ENCODE measurements at regions not wholly inside any gene's neighbourhood (a gene's known extent, or its start where the extent isn't known, plus 50 kb on each side); places are given as distances from the start of the nearest gene placed in this dataset.

DNA sequence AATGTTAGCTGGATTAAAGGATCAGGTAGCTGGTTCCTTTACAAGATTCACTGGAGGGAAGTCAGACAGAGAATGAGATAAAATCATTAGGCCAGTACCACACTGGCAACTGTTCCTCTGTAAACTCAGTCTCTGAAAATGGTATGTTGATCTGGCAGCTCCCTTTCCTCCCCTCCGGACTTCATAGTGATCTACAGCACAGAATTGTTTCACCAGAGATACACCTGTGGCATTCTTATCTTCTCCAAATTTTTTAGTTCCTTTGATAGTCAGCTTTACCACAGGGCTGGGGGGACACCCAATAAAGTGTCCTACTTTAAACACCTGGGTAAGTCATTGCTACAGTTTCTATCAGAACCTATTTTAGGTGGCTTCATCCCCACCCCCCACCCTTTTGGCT, 304.3 kb upstream of the KCNH8 start:
- Histone ChIP-seq H3K14ac (replicated peaks; ENCODE audit: low read depth, low read length) (no peak overlapping the region), H3K18ac (ENCODE audit: low read depth, low read length) (no peak overlapping the region), H3K27me3 (ENCODE audit: control insufficient read depth, insufficient read depth, low read length) (no peaks in the 10 kb centered on the region), H4K91ac (ENCODE audit: insufficient read depth, low read depth, low read length) (no peak overlapping the region), H4K8ac (ENCODE audit: low read depth in 2 of 2, low read length in 2 of 2) (no peak overlapping the region), H3K9me3 (ENCODE audit: control insufficient read depth, insufficient read depth, low read length) (peaks cover 4% of the 10 kb centered on the region; the same call in 1 of the 2 replicates), H3K4me1 (ENCODE audit: control insufficient read depth, insufficient read depth, low read length) (no peaks in the 10 kb centered on the region), H2BK5ac (ENCODE audit: low read depth, low read length, poor library complexity, severe bottlenecking) (no peak overlapping the region), H4K20me1 (ENCODE audit: insufficient read depth, low read length) (no peaks in the 10 kb centered on the region), H3K79me1 (ENCODE audit: low read depth in 1 of 2, low read length in 2 of 2) (no peaks in the 10 kb centered on the region), H3K9me1 (ENCODE audit: insufficient read depth, low read length) (no peaks in the 10 kb centered on the region), H2BK15ac (ENCODE audit: low read depth, low read length) (no peak overlapping the region), H3K56ac (ENCODE audit: extremely low read depth, insufficient read depth, low read length) (no peak overlapping the region), H2BK120ac (ENCODE audit: low read depth, low read length) (no peak overlapping the region), H2AK5ac (ENCODE audit: low read depth, low read length) (no peak overlapping the region), H2AFZ (replicated peaks; ENCODE audit: low read length, poor library complexity) (no peak overlapping the region), H3K4ac (ENCODE audit: low read depth, low read length) (no peak overlapping the region), H4K5ac (ENCODE audit: low read depth, low read length) (no peak overlapping the region), H2BK20ac (ENCODE audit: low read depth, low read length) (no peak overlapping the region), H3K36me3 (ENCODE audit: control insufficient read depth, insufficient read depth, low read length) (no peaks in the 10 kb centered on the region), H3K9ac (ENCODE audit: low read depth, low read length) (no peak overlapping the region), H3K4me2 (ENCODE audit: low read depth, low read length) (no peak overlapping the region), H3K23ac (ENCODE audit: low read depth, low read length) (no peak overlapping the region), H2AK9ac (replicated peaks; ENCODE audit: low read depth, low read length, poor library complexity) (no peak overlapping the region), H3K27ac (ENCODE audit: insufficient read depth, low read length) (no peak overlapping the region), H3K4me3 (ENCODE audit: insufficient read depth, low read depth, low read length) (no peak overlapping the region)
- POLR2A ChIA-PET (ENCODE audit: unreplicated experiment), result no interaction called here
- TF ChIP-seq CHD1 (IDR thresholded peaks at IDR 0.05; ENCODE audit: low read depth, low read length) (no peak), NFE2L2 (IDR thresholded peaks at IDR 0.05; ENCODE audit: low read depth, low read length) (no peak), CEBPB (IDR thresholded peaks at IDR 0.05; ENCODE audit: low read depth, low read length) (no peak), MAZ (IDR thresholded peaks at IDR 0.05; ENCODE audit: borderline replicate concordance, low read depth, low read length) (no peak), CTCF (conservative IDR thresholded peaks at IDR 0.05; ENCODE audit: low read depth, low read length) (no peak), SMC3 (IDR thresholded peaks at IDR 0.05; ENCODE audit: low read depth, low read length) (no peak), RAD21 (IDR thresholded peaks at IDR 0.05; ENCODE audit: low read length) (no peak), BHLHE40 (IDR thresholded peaks at IDR 0.05; ENCODE audit: low read depth, low read length) (no peak), MXI1 (IDR thresholded peaks at IDR 0.05; ENCODE audit: borderline replicate concordance, low read depth, low read length) (no peak), MAFK (IDR thresholded peaks at IDR 0.05; ENCODE audit: low read depth, low read length) (no peak), RCOR1 (IDR thresholded peaks at IDR 0.05; ENCODE audit: insufficient replicate concordance, low read length) (no peak), RFX5 (IDR thresholded peaks at IDR 0.05; ENCODE audit: low read depth, low read length) (no peak), POLR2A (IDR thresholded peaks at IDR 0.05; ENCODE audit: low read depth, low read length) (no peak), FOS (IDR thresholded peaks at IDR 0.05; ENCODE audit: low read depth, low read length) (no peak)
- TF ChIP-seq, protein P1, sequence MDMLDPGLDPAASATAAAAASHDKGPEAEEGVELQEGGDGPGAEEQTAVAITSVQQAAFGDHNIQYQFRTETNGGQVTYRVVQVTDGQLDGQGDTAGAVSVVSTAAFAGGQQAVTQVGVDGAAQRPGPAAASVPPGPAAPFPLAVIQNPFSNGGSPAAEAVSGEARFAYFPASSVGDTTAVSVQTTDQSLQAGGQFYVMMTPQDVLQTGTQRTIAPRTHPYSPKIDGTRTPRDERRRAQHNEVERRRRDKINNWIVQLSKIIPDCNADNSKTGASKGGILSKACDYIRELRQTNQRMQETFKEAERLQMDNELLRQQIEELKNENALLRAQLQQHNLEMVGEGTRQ (IDR thresholded peaks at IDR 0.05; ENCODE audit: low read depth, low read length), result no peak
- TF ChIP-seq, protein P2, sequence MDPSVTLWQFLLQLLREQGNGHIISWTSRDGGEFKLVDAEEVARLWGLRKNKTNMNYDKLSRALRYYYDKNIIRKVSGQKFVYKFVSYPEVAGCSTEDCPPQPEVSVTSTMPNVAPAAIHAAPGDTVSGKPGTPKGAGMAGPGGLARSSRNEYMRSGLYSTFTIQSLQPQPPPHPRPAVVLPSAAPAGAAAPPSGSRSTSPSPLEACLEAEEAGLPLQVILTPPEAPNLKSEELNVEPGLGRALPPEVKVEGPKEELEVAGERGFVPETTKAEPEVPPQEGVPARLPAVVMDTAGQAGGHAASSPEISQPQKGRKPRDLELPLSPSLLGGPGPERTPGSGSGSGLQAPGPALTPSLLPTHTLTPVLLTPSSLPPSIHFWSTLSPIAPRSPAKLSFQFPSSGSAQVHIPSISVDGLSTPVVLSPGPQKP (IDR thresholded peaks at IDR 0.05; ENCODE audit: borderline replicate concordance, low read depth, low read length), result no peak
- CTCF ChIA-PET, result no interaction called here
- BruUV-seq (replicated peaks), result no TSS peak
- in situ Hi-C loops (cut with MboI; ENCODE audit: low sequenced_read_pairs) (no loop called here), intact Hi-C loops (cut with micrococcal nuclease) (no loop called here), dilution Hi-C loops (cut with HindIII; ENCODE audit: low sequenced_read_pairs, unreplicated experiment) (no loop called here)
- DNase-seq (no peak), ATAC-seq (ENCODE audit: low read depth) (no peak)
- WGBS, 2 experiments (ENCODE audit: extremely low coverage in 2 of 2, insufficient read length in 1 of 2), result 60% methylated on average over 1 of the region's 1 CpG; no CpG with 5 or more reads in 1 of the 2 experiments
